ENCODE measurements at regions not wholly inside any gene's neighbourhood (a gene's known extent, or its start where the extent isn't known, plus 50 kb on each side); places are given as distances from the start of the nearest gene placed in this dataset.

DNA sequence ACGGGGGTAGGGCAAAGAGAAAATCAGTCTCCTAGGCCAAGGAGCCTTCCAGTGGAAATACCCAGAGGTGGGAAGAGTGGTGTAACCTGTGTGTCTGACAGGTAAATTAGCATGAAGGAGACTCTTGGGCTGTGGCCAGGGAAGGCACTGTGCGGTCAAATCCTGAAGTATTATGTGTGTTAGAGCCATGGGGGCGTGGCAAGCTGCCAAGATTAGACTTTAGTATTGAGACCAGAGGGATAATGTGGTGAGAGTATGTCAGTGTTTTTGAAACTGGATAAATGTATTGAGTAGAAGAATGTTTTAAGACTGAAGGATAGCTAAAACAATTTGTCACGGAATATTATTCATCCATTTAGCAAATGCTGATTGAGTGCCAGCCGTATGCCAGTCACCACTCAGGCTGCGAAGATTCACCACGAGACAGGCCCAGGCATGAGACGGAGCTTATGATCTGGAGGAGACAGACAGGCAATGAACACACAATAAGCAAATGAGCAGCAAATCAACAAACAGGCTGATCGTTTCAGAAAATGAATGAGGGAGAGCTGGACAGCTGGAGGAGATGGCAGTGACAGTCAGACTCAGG is 445.9 kb downstream of the MCTP2 start:
- no peak for DNase-seq

DNA sequence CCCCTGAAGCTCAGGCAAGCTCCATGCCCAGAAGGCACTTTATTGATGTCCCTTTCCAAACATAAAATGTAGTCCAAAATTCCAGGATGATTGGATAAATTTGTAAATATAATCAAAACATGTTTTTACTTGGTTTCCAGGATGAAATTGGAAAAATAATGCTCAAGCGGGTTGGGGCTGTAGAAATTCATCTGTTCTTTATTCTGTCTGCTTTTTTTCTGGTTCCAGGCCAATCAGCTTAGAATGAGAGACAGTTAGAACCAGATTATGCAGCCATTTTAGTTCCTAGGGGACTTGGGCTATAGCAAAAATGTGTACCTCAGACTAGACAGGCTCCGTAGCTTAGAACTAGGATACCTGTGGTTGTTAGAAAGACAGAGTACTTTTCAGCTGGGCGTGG is 450.8 kb downstream of the MCTP2 start:
- DNase-seq = peak in 2 of 3 donors; percentile 26 to 28

GRCh38 chr15:94683902-94684301 is 452.5 kb downstream of the MCTP2 start:
- DNase-seq = no peak

- no peak for DNase-seq
Observed at GRCh38 chr15:94691169-94691568, 459.8 kb downstream of the MCTP2 start.

- no peak for DNase-seq
Observed at GRCh38 chr15:94692710-94693109, 461.3 kb downstream of the MCTP2 start.

- no peak for DNase-seq
Observed at GRCh38 chr15:94700211-94700610, 468.9 kb downstream of the MCTP2 start.

- no peak for DNase-seq
Observed at GRCh38 chr15:94701281-94701985, 470.1 kb downstream of the MCTP2 start.

DNA sequence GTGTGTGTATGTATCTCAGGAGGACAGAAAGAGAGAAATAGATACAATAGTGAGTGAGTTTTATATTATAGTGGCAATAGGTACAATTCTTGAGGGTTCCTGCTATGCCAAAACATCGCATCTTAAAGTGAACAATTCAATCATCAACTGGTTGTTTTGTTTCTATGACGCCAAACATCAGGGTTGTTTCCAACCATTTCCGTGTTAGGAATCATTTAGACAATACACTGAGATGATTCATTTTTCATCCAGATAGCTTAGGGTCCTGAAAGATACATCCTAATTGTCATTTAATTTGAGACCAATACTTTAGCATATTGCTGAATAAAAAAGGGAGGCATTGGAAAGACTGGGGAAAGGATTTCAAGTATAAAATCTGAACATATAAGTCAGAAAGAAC is 472.2 kb downstream of the MCTP2 start:
- no peak for DNase-seq

DNA sequence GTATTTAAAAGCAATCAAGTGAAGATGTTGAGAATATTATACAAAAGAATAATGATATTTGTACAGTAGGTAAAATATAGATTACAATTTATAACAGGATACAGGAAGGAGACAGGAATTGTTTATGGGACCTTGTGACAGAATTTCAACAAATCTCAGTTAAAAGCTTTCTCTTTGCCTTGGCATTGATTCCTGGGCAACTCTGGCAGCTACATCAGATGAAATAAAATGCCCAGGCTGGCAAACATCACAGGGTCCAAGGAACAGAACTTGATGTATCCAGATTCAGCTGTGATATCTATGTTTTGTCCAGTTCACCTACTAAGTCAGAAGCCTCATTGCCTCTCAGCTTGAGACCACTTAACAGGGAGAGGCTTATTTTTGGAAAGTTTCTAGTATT is 473.1 kb downstream of the MCTP2 start:
- no peak for DNase-seq

- no peak for DNase-seq
Observed at GRCh38 chr15:94704946-94705345, 473.6 kb downstream of the MCTP2 start.

DNA sequence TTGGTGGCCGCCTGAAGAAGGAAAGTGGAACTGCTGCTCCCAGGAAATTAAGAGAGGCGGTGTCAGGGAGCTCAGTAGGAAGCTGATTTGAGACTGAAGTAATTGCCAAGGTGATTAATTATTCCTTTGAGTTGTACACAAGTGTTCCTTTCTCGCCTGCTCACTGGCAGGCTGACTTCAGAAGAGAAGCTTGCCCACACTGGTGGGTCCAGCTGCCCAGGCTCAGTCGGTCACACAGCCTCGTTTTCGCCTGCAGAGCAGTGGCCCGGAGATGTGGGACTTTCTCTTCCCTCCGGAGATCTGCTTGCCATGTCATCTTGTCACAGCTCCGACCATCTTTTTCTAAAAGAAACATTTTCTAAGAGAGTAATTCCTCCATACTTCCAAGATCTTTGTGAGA is 478.0 kb downstream of the MCTP2 start:
- DNase-seq = no peak

- DNase-seq = no peak
Observed at GRCh38 chr15:94722024-94722636, 490.8 kb downstream of the MCTP2 start.

- no peak for DNase-seq
Observed at GRCh38 chr15:94723801-94724200, 492.4 kb downstream of the MCTP2 start.

DNA sequence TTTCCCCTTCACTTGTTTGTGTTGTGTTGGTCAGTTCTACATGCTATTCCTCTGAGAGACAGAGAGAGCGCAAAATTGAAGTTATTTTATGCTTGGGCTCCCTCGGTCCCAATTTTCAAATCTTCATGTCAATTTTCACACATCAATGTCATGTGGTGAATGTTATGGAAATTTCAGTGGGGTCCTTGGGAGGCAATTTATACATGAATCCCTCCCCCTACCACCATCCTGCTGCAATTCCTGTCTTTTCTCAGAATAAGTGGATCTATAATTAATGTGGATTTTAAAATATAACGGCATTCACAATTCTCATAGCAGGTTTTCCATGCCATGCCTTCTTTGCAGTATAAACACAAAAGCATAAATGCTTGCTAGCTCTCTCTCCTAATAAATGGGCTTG is 499.9 kb downstream of the MCTP2 start:
- no peak for DNase-seq

- no peak for DNase-seq
Observed at GRCh38 chr15:94734460-94734859, 503.1 kb downstream of the MCTP2 start.

DNA sequence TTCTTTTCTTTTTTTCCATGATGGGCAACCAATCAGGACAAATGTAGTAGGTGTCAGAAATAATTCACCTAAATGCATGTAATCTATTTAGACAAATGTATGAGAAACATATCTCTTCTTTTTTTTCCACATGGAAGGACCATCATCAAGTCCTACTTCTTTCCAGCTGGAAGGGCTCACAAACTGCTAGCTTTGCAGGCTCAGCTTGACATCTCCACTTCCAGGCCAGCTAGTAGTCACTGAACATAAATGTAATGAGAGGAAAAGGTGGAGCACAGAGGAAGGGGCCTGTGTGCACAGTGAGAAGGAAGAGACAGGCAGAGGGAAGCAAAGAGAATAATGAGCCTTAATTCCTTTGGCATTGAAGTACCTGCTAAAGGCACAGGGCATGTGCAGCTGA is 504.9 kb downstream of the MCTP2 start:
- DNase-seq = no peak

DNA sequence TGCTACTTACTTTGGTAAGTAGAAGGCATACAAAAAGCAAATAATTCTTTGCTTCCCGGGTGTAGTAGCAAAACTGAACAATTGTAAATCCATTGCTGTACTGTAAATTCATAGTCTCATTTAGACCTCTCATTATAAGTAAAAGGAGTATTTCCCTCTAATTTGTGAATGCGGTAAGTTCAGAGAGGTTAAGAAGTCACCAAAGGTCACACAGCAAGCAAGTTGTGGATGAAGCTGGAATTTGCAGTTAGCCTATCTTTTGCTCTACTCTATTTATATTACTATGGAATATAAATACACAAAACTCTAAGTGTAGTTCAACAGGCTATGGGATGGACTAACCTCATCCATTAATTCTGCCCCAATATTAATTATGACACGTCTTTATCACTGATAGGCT is 508.3 kb downstream of the MCTP2 start:
- DNase-seq = no peak

DNA sequence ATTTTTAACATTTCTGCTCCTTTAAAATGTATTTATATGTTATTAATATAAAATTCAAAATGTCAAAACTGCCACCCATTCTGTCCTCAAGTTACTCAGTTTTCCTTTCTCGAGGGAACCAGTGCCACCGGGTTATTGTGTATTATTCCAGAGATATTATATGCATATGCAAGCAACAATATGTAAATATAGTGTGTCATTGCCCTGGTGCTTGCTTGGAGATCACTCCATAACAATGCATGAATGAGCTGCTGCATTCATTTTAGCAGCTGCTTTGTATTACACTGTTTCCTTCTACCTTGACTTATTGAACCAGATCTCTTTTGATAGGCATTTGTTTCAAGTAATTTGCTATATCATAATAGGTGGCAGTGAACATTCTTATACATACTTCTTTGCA is 509.1 kb downstream of the MCTP2 start:
- no peak for DNase-seq

DNA sequence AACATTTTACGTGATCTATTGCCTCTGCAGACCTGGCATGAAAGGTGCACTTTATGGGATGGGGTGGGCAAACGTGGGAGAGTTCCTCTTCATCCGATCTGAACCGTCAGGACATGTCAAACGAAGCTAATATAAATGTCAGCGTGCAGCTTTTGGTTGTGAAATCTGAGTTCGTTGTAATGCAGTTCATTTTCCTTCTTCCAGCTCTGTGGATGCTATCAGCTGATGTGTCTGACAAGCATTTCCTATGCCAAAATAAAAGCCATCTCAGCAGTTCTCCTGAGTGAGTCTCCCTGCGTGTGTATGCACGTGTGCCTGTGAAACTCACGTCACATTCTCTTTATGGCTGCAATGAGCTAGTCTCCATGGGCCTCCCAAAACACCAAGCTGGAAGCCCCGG is 512.3 kb downstream of the MCTP2 start:
- peak in 1 of 3 donors; percentile 12 for DNase-seq

DNA sequence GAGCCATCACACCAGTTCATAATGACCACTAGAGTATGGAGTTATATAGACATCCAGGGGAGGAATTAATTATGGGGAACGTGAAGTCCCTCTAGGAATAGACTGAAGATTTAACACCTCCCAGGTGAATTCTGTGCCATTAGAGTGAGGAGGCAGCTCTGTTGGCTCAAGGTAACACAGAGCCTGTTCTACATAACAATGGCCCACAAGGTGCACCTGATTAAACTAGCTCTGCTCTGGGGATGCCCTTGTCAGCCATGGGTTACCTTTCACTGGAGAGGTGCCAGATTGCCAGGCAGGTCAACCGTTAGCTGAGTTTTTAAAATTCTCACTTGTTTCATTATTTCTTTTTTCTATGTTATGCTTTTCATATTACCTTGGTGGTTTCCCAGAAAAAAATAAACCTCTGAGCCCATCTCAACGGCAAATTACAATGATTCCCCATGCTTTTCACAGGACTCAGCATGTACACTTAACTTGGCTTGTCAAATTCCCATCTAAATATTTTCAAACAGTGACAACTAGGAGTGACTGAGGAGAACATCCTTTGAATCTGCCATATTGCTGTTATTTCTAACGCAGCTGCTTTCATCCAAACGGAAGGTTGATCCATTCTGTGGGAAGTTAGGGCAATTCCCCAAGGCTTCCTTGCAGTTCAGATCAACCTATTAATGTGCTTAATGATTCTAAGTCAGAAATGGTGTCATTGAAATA is 512.9 kb downstream of the MCTP2 start:
- no peak for DNase-seq

DNA sequence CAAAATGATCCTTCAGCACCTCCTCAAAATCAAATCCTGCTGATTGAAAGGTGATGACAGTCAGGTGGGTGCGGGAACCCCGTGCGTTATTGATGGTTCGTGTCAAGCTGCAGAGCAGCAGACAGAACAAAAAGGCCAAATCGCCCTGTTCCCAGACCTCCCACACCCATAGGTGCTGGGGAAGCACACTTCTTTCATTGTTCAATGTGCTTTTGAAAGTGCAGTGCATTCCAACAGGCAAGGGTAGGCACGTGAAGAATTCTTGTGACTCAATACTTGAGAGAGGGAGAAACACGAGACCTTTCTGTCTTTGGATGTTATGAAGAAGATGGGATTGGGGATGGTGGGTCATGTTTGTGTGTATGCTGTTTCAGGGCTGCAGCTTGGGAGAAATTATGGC is 514.0 kb downstream of the MCTP2 start:
- no peak for DNase-seq

DNA sequence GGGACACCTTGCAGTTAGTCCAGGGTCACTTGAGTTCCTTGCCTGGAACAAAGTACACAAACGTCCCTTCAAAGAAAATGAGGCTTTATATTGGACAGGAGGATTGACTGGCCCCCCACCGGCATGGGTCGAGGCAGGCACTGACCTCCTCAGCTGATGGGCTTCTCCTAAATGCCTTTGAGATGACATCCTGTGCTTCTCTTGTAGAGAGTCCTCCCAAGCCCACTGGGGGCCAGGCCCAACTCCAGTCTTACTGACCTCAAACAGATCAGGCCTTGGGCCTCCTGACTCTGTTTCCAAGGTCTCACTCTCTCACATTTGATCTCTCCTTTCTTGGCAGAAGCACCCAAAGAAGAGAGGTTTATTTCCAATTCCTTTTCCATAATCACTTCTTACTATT is 516.1 kb downstream of the MCTP2 start:
- no peak for DNase-seq

All from muscle of back (tissue), 3 donors.